ENCODE measurements at regions not wholly inside any gene's neighbourhood (a gene's known extent, or its start where the extent isn't known, plus 50 kb on each side); places are given as distances from the start of the nearest gene placed in this dataset.

- DNase-seq = no peak
Observed at GRCh38 chr6:146865756-146866379, 267.1 kb downstream of the ADGB start.

- DNase-seq = no peak
Observed at GRCh38 chr6:146866731-146867414, 268.1 kb downstream of the ADGB start.

- no peak for DNase-seq
Observed at GRCh38 chr6:146868671-146869209, 270.0 kb downstream of the ADGB start.

GRCh38 chr6:146870760-146871159 lies 272.0 kb downstream of the ADGB start:
- no peak for DNase-seq

GRCh38 chr6:146871611-146872425 lies 273.0 kb downstream of the ADGB start:
- no peak for DNase-seq

GRCh38 chr6:146872426-146872785 lies 273.6 kb downstream of the ADGB start:
- DNase-seq = no peak

- no peak for DNase-seq
Observed at GRCh38 chr6:146874278-146875018, 275.7 kb downstream of the ADGB start.

GRCh38 chr6:146875927-146876270 lies 277.1 kb downstream of the ADGB start:
- DNase-seq = no peak

- no peak for DNase-seq
Observed at GRCh38 chr6:146876271-146877151, 277.7 kb downstream of the ADGB start.

- DNase-seq = no peak
Observed at GRCh38 chr6:146878168-146878951, 279.6 kb downstream of the ADGB start.

GRCh38 chr6:146878952-146879340 lies 280.2 kb downstream of the ADGB start:
- DNase-seq = no peak

- no peak for DNase-seq
Observed at GRCh38 chr6:146879406-146880117, 280.8 kb downstream of the ADGB start.

GRCh38 chr6:146881228-146882181 lies 282.7 kb downstream of the ADGB start:
- DNase-seq = no peak

- no peak for DNase-seq
Observed at GRCh38 chr6:146883640-146884531, 285.1 kb downstream of the ADGB start.

- DNase-seq = no peak
Observed at GRCh38 chr6:146884728-146885127, 286.0 kb downstream of the ADGB start.

GRCh38 chr6:146885708-146886457 lies 287.1 kb downstream of the ADGB start:
- DNase-seq = no peak
